ENCODE measurements at regions not wholly inside any gene's neighbourhood (a gene's known extent, or its start where the extent isn't known, plus 50 kb on each side); places are given as distances from the start of the nearest gene placed in this dataset.

GRCh38 chr4:24104158-24104565, 214.3 kb upstream of the PPARGC1A start:
- DNase-seq (ENCODE audit: low read depth in 6 of 9, low spot score in 9 of 9) = no peak
- no peaks in the 10 kb centered on the region for H3K36me3 ChIP-seq (ENCODE audit: control insufficient read depth in 2 of 2, insufficient read depth in 2 of 2, low read length in 1 of 2)
- H3K9me3 ChIP-seq (ENCODE audit: control insufficient read depth in 2 of 2, insufficient read depth in 1 of 2, low read length in 1 of 2) = peaks cover 0 to 3% of the 10 kb centered on the region in 2 donors
- no peaks in the 10 kb centered on the region for H3K4me1 ChIP-seq (ENCODE audit: control insufficient read depth in 2 of 2, insufficient read depth in 2 of 2, low read length in 2 of 2)
- H3K27ac ChIP-seq (ENCODE audit: low read depth in 1 of 2, low read length in 1 of 2) = no peak overlapping the region
- no peak overlapping the region for H3K4me3 ChIP-seq (ENCODE audit: low read length in 2 of 2)
- no peaks in the 10 kb centered on the region for H3K27me3 ChIP-seq (ENCODE audit: control insufficient read depth in 2 of 2, insufficient read depth in 1 of 2, low read length in 1 of 2)
- WGBS = 88% methylated on average over 6 of the region's 6 CpGs

DNA sequence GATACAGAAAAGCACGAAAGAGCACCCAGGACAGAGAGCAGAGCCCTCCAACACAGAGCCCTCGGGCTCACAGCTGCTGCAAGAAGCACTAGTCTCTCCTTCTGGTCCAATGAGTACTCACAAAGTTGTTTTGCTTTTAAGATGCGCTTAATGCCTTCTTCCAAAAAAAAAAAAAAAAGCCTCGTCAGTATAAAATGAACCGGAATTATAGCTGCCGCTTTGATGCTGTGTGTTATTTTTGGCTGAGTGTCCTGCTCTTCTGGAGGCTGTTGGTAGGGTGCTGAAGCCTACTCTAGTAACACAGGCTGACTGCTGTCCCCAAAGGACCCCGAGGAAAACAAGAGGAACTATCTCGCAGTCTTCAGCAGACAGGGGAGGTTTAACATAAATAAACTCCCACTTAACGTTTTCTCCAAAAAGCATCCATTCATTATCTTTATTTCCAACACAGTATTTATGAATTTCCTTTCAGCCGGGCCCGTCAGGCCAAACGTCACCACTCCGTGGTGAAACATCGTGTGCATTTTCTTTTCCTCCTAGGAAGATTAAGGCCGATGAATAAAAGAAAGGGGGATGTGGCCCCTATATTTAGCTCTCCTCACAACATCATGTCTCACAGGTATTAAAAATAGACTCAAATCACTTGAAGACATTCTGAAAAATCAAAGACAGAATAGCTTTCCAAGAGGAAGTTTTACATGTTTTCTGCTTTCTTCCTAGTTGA, 213.7 kb upstream of the PPARGC1A start:
- Histone ChIP-seq H3K9me3 (ENCODE audit: control insufficient read depth in 2 of 2, insufficient read depth in 1 of 2, low read length in 1 of 2) (peaks cover 0 to 3% of the 10 kb centered on the region in 2 donors), H3K36me3 (ENCODE audit: control insufficient read depth in 2 of 2, insufficient read depth in 2 of 2, low read length in 1 of 2) (no peaks in the 10 kb centered on the region), H3K4me1 (ENCODE audit: control insufficient read depth in 2 of 2, insufficient read depth in 2 of 2, low read length in 2 of 2) (no peaks in the 10 kb centered on the region), H3K27ac (ENCODE audit: low read depth in 1 of 2, low read length in 1 of 2) (no peak overlapping the region), H3K4me3 (ENCODE audit: low read length in 2 of 2) (no peak overlapping the region), H3K27me3 (ENCODE audit: control insufficient read depth in 2 of 2, insufficient read depth in 1 of 2, low read length in 1 of 2) (no peaks in the 10 kb centered on the region)
- DNase-seq (ENCODE audit: low read depth in 6 of 9, low spot score in 9 of 9) = no peak
- 73% methylated on average over 15 of the region's 15 CpGs for WGBS

DNA sequence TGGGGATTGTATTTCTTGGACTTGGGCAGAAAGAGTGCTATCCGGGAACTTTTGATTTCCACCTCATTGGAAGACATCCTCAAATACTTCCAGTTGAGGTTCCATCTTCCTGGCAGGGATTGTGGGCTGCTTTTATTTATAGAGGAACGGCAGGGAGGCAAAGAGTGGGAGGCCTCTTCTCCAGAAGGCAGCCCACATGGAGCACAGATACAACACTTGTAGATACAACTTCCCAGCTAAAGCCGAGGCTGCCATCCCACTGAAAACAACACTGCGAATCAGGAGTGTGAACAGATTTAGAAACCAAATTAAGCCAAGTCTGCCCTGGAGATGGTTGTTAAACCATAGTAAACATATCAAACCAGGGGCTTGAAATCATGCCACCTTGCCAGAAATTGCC, 212.8 kb upstream of the PPARGC1A start:
- no peak overlapping the region for H3K4me3 ChIP-seq (ENCODE audit: low read length in 2 of 2)
- H3K4me1 ChIP-seq (ENCODE audit: control insufficient read depth in 2 of 2, insufficient read depth in 2 of 2, low read length in 2 of 2) = no peaks in the 10 kb centered on the region
- WGBS = 92% methylated on average over 4 of the region's 4 CpGs
- no peak overlapping the region for H3K27ac ChIP-seq (ENCODE audit: low read depth in 1 of 2, low read length in 1 of 2)
- H3K9me3 ChIP-seq (ENCODE audit: control insufficient read depth in 2 of 2, insufficient read depth in 1 of 2, low read length in 1 of 2) = peaks cover 0 to 3% of the 10 kb centered on the region in 2 donors
- H3K27me3 ChIP-seq (ENCODE audit: control insufficient read depth in 2 of 2, insufficient read depth in 1 of 2, low read length in 1 of 2) = no peaks in the 10 kb centered on the region
- no peaks in the 10 kb centered on the region for H3K36me3 ChIP-seq (ENCODE audit: control insufficient read depth in 2 of 2, insufficient read depth in 2 of 2, low read length in 1 of 2)
- DNase-seq (ENCODE audit: low read depth in 6 of 9, low spot score in 9 of 9) = no peak

DNA sequence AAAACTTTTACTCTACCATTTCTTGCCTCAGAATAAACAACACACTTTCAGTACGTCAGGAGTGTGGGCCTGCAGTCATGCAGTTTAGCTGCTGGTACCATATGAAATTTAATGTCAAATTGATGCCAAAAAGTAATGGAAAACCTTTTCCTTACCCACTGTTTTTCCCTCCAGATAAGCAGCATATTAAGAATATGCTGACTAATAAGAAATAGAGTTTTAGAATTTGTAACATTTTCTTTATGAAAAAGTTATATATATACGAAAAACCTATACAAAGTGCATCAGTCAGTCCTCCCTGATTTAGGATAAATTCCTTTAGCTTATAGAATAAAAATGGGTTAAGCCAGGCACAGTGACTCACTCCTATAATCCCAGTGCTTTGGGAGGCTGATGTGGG, 206.8 kb upstream of the PPARGC1A start:
- no peak for DNase-seq (ENCODE audit: low read depth in 6 of 9, low spot score in 9 of 9)
- H3K27ac ChIP-seq (ENCODE audit: low read depth in 1 of 2, low read length in 1 of 2) = no peak overlapping the region
- no peaks in the 10 kb centered on the region for H3K4me1 ChIP-seq (ENCODE audit: control insufficient read depth in 2 of 2, insufficient read depth in 2 of 2, low read length in 2 of 2)
- H3K27me3 ChIP-seq (ENCODE audit: control insufficient read depth in 2 of 2, insufficient read depth in 1 of 2, low read length in 1 of 2) = no peaks in the 10 kb centered on the region
- H3K36me3 ChIP-seq (ENCODE audit: control insufficient read depth in 2 of 2, insufficient read depth in 2 of 2, low read length in 1 of 2) = no peaks in the 10 kb centered on the region
- H3K9me3 ChIP-seq (ENCODE audit: control insufficient read depth in 2 of 2, insufficient read depth in 1 of 2, low read length in 1 of 2) = no peaks in the 10 kb centered on the region
- H3K4me3 ChIP-seq (ENCODE audit: low read length in 2 of 2) = no peak overlapping the region
- 93% methylated on average over 2 of the region's 2 CpGs for WGBS

DNA sequence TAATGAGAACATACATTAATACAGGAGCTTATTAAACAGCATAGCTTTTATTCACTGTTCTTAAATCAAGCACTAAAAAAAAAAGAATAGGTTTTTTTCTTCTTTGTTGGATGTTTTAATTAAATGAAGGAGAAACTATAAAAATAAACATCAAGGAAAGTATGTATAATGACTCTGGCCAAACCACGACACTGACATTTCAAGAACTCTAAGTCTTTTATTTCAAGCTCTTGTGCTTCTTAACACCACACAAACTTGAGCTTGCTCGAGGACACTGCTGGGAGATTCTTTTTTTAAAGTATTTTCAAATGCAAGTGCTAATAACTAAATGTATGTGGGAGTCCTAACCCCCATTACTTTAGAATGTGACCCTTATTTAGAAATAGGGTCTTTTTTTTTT, 204.9 kb upstream of the PPARGC1A start:
- 82% methylated on average over 2 of the region's 2 CpGs for WGBS
- Histone ChIP-seq H3K4me3 (ENCODE audit: low read length in 2 of 2) (no peak overlapping the region), H3K27me3 (ENCODE audit: control insufficient read depth in 2 of 2, insufficient read depth in 1 of 2, low read length in 1 of 2) (no peaks in the 10 kb centered on the region), H3K27ac (ENCODE audit: low read depth in 1 of 2, low read length in 1 of 2) (no peak overlapping the region), H3K4me1 (ENCODE audit: control insufficient read depth in 2 of 2, insufficient read depth in 2 of 2, low read length in 2 of 2) (no peaks in the 10 kb centered on the region), H3K36me3 (ENCODE audit: control insufficient read depth in 2 of 2, insufficient read depth in 2 of 2, low read length in 1 of 2) (no peaks in the 10 kb centered on the region), H3K9me3 (ENCODE audit: control insufficient read depth in 2 of 2, insufficient read depth in 1 of 2, low read length in 1 of 2) (no peaks in the 10 kb centered on the region)
- DNase-seq (ENCODE audit: low read depth in 6 of 9, low spot score in 9 of 9) = no peak

DNA sequence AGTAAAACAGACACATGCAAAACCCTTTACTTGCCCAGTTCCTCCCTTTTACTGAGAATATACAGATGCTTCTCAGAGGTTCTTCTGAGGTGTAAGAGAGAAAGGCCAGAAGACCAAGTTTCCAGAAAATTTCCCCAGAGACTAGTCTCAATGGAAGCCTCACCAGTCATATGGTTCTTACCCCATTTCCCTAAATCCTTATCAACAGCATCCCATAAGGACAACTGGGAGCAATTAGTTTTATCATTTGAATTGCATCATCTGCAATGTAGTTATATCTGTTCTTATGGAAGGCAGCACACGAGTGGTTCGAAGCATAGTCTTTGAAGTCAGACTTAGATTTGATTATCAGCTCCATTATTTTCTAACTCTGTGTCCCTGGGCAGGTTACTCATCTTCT, 203.6 kb upstream of the PPARGC1A start:
- no peaks in the 10 kb centered on the region for H3K4me1 ChIP-seq (ENCODE audit: control insufficient read depth in 2 of 2, insufficient read depth in 2 of 2, low read length in 2 of 2)
- WGBS = 91% methylated on average over 2 of the region's 2 CpGs
- H3K9me3 ChIP-seq (ENCODE audit: control insufficient read depth in 2 of 2, insufficient read depth in 1 of 2, low read length in 1 of 2) = no peaks in the 10 kb centered on the region
- H3K36me3 ChIP-seq (ENCODE audit: control insufficient read depth in 2 of 2, insufficient read depth in 2 of 2, low read length in 1 of 2) = no peaks in the 10 kb centered on the region
- DNase-seq (ENCODE audit: low read depth in 6 of 9, low spot score in 9 of 9) = no peak
- no peaks in the 10 kb centered on the region for H3K27me3 ChIP-seq (ENCODE audit: control insufficient read depth in 2 of 2, insufficient read depth in 1 of 2, low read length in 1 of 2)
- no peak overlapping the region for H3K4me3 ChIP-seq (ENCODE audit: low read length in 2 of 2)
- H3K27ac ChIP-seq (ENCODE audit: low read depth in 1 of 2, low read length in 1 of 2) = no peak overlapping the region

- no peaks in the 10 kb centered on the region for H3K36me3 ChIP-seq (ENCODE audit: control insufficient read depth in 2 of 2, insufficient read depth in 2 of 2, low read length in 1 of 2)
- 87% methylated on average over 6 of the region's 6 CpGs for WGBS
- no peaks in the 10 kb centered on the region for H3K27me3 ChIP-seq (ENCODE audit: control insufficient read depth in 2 of 2, insufficient read depth in 1 of 2, low read length in 1 of 2)
- DNase-seq (ENCODE audit: low read depth in 6 of 9, low spot score in 9 of 9) = no peak
- no peaks in the 10 kb centered on the region for H3K9me3 ChIP-seq (ENCODE audit: control insufficient read depth in 2 of 2, insufficient read depth in 1 of 2, low read length in 1 of 2)
- H3K27ac ChIP-seq (ENCODE audit: low read depth in 1 of 2, low read length in 1 of 2) = no peak overlapping the region
- no peaks in the 10 kb centered on the region for H3K4me1 ChIP-seq (ENCODE audit: control insufficient read depth in 2 of 2, insufficient read depth in 2 of 2, low read length in 2 of 2)
- H3K4me3 ChIP-seq (ENCODE audit: low read length in 2 of 2) = no peak overlapping the region
Observed at GRCh38 chr4:24091639-24092233, 201.9 kb upstream of the PPARGC1A start.

GRCh38 chr4:24089851-24090534, 200.1 kb upstream of the PPARGC1A start:
- WGBS = 85% methylated on average over 3 of the region's 3 CpGs
- no peak for DNase-seq (ENCODE audit: low read depth in 6 of 9, low spot score in 9 of 9)

DNA sequence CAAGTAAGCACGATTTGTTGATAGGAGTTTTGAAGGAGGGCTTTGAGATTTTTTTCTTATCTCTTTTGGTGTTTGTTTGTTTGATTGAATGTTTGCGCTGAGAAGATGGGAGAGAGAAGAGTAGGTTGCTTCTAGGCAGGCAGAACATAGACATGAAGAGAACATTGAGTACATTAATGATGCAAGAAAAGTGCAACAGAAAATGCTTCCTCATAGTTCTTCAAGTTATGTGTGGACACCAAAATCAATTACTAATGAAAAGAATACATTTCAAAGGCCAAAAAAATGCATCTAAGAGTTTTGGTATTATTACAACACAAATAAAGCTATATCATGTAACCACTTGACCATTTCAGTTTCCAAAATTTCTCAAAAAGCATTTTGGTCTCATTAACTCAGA, 191.0 kb upstream of the PPARGC1A start:
- H3K27me3 ChIP-seq (ENCODE audit: control insufficient read depth in 2 of 2, insufficient read depth in 1 of 2, low read length in 1 of 2) = no peaks in the 10 kb centered on the region
- no peak overlapping the region for H3K27ac ChIP-seq (ENCODE audit: low read depth in 1 of 2, low read length in 1 of 2)
- peaks cover 0 to 3% of the 10 kb centered on the region in 2 donors for H3K9me3 ChIP-seq (ENCODE audit: control insufficient read depth in 2 of 2, insufficient read depth in 1 of 2, low read length in 1 of 2)
- DNase-seq (ENCODE audit: low read depth in 6 of 9, low spot score in 9 of 9) = no peak
- 95% methylated on average over 2 of the region's 2 CpGs for WGBS
- no peaks in the 10 kb centered on the region for H3K4me1 ChIP-seq (ENCODE audit: control insufficient read depth in 2 of 2, insufficient read depth in 2 of 2, low read length in 2 of 2)
- H3K4me3 ChIP-seq (ENCODE audit: low read length in 2 of 2) = no peak overlapping the region
- no peaks in the 10 kb centered on the region for H3K36me3 ChIP-seq (ENCODE audit: control insufficient read depth in 2 of 2, insufficient read depth in 2 of 2, low read length in 1 of 2)

More at GRCh38 chr4:24089851-24090534, 200.1 kb upstream of the PPARGC1A start:
- Histone ChIP-seq H3K36me3 (ENCODE audit: control insufficient read depth in 2 of 2, insufficient read depth in 2 of 2, low read length in 1 of 2) (no peaks in the 10 kb centered on the region), H3K4me1 (ENCODE audit: control insufficient read depth in 2 of 2, insufficient read depth in 2 of 2, low read length in 2 of 2) (no peaks in the 10 kb centered on the region), H3K27me3 (ENCODE audit: control insufficient read depth in 2 of 2, insufficient read depth in 1 of 2, low read length in 1 of 2) (no peaks in the 10 kb centered on the region), H3K4me3 (ENCODE audit: low read length in 2 of 2) (no peak overlapping the region), H3K9me3 (ENCODE audit: control insufficient read depth in 2 of 2, insufficient read depth in 1 of 2, low read length in 1 of 2) (no peaks in the 10 kb centered on the region), H3K27ac (ENCODE audit: low read depth in 1 of 2, low read length in 1 of 2) (no peak overlapping the region)
